KBM-7 (cell line): ENCODE measurements at regions not wholly inside any gene's neighbourhood (a gene's known extent, or its start where the extent isn't known, plus 50 kb on each side); places are given as distances from the start of the nearest gene placed in this dataset.
A peak's percentile ranks its signal among the peaks of the same experiment; 100 is the strongest.

Experiments
- DNase-seq: peaks from one replicate; pipeline ENCODE4 v3.0.0-alpha.2; 2015
- in situ Hi-C: fragments of 300-500 bp; cut with MboI; formaldehyde crosslinking; loops from 2 replicates; pipeline ENCODE4 v1.14.3; 2020; ENCODE audit warnings: low sequenced_read_pairs, low pct_unique_long_range_greater_than_20kb, mixed read lengths

DNA sequence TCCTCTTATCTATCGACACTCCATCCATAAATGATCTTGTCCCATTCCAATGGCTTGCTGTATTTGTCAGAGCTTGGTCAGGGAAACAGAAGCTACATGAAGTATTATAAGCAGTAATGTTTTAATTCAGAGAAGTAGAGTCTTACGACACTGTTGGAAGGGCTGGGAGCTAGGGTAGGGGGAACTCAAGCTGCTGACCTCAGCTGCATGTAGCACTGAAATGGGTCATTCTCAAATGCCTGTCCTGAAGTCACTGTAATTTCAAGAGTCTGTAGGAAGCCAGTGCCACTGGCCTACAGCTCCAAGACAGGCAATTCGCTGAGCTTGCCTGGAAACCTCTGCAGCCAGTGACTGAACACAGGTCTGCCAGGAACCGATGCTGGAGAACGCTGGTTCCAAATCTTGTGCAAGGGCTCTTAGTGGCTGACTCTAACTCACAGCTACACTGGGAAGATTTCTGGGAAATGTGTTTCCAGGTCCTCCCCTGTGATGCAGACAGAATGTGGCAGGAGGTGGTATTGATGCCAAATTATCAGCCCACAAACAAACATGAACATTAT is 532.4 kb downstream of the CCDC171 start:
- in situ Hi-C loops, result no loop called here
- DNase-seq, result no peak

DNA sequence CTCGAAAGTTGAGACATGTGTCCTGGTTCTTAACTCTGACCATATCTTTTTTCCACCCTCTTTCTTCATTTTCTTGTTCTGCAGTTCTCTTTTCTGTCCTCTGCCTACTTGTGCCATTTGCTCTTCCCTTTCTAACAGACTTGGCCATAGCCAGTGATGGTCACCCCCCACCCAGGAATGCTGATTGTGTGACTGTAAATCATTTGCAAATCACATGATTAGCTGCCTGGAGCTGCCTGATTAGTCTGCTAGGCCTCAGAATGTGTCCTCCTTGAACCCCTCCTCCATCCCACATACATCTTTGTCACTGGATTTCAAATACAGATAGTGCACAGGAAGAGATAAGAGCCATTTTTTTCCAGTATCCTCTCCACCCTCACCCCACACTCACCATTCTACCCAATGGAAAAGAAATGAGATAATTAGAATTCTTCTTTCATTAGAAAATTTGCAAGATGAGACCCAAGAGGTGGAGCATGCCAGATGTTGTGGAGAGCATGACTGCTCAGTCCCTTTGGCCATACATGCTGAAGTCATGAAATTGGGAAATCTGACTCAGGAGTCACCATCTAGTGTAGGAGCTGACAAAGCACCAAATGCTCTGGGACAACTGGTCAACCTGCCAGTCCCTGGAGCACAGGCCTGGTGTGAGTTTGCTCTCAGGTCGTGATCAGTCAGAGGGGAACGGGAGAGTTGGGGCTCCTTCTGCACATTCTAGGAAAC is 538.2 kb downstream of the CCDC171 start:
- no peak for DNase-seq
- in situ Hi-C loops, result no loop called here

DNA sequence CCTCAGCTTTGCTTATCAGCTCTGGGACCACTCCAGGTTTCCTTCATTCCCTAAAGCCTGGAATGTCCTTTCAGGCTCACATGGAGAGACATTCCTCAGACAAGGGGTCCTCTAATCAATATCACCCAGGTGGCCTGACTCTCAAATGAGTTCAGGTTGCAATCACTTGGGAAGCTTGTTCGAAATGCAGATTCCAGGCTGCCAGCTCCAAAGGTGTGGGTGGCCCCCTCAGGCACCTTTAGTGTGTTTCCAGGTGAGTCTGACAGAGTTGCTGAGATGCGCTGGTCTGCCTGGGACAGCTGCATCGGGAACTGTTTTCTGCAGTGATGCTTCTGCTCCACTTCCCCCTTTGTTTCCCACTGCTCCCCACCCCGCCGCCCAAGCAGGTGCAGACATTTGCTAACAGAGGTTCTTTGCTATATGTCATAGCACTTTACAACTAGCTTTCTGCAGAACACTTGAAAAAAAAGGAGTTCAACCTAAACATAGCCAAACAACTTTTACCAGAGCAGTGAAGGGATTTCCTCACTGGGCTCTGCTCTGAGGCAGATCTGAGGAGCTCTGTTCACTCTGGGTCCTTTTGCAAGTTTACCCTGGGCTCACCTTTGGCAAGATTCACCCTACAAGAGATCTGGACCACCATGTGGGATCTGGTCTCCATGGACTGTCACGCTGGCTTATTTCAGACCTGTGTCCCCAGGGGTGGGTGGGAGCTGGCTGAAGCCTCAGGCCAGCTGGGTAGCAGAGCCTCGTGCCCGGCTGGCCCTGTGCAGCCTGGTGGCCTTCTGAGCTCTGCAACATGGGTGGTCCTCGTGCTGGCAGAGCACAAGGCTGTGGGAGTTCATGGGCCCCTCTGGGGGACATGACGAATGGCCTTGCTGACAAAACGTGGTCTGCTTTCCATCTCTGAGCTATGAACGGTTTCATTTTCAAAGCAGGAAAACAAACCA is 539.6 kb downstream of the CCDC171 start:
- in situ Hi-C loops, result no loop called here
- no peak for DNase-seq

DNA sequence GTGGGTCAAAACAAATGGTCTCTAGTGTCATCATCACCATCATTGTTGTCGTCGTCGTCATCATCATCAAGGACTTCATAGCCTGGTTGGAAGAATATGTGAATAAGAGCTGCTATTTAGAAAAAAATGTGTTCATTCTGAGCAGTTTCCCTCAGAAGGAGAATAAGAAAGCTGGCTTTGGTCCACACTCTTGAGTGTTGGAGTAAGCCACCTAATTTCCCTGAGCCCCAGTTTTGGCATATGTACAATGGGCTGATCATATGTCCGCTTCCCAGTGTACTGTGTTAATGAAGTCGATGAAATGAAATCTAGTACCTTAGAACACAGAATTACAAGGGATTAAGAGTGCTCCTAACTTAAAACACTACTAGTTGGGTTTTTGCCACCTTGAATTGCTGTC is 545.5 kb downstream of the CCDC171 start:
- in situ Hi-C loops, result no loop called here
- DNase-seq, result no peak

DNA sequence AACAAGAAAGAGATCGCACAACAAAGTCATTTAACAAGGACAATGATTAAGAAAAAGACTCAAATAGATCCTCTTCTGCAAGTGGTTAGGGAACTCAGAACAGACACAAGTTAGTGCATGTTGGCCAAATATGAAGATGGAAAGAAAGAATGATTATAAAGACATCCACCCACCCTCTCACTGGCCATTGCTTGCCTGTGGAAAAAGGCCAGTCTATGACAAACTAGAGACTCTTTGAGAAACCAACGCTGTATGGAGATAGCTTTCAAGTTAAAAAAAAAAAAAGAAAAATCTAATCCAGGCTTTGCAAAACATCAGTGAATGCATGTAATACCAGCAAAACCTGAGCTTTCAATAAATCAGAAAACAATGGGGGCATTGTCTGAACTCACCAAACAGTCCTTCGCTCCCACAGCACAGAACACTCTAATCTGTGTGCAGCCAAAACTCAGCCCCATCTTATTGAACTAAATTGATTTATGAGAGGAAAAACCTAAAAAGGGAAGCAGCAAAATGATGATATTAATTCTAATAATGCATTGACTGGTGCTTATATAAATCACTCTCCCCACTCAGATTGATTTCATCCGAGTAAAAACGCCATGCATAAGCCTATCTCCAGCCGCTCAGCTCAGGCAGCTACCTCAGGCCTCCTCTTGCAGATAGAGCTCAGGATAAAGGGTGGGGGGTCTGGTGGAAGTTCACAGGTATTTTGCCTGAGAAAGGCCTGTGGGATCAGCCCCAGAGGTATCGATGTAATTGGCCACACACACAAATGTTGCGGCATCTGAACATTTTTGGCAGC is 547.1 kb downstream of the CCDC171 start:
- in situ Hi-C loops, result no loop called here

DNA sequence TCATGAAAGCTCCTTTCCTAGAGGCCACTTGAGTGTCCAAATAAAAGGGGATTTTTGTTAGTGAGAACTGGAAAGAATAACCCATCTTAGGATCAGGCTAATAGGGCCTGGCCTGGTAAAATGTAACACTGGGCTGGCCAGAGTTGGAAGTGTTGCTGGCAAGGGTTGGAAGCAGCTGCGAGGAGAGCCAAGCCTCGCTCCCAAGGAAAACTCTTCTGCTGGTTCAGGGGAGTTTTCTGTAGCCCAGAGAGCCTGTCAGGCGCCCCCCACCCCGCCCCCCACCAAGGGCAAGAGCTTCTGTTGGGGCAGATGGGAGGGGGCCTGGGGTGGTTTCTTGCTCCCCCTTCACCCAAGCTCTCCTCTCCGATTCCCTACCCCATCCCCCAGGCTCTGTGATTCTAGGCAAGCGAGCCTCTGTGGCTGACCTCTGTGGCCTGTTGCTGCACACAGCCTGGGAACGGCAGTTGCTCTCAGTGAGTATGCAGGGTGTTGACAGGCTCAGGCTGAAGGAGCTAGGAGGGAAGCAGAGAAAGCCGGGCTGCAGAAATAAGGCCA is 547.8 kb downstream of the CCDC171 start:
- in situ Hi-C loops, result no loop called here
- no peak for DNase-seq

More for the DNA sequence above, 547.1 kb downstream of the CCDC171 start:
- no peak for DNase-seq

DNA sequence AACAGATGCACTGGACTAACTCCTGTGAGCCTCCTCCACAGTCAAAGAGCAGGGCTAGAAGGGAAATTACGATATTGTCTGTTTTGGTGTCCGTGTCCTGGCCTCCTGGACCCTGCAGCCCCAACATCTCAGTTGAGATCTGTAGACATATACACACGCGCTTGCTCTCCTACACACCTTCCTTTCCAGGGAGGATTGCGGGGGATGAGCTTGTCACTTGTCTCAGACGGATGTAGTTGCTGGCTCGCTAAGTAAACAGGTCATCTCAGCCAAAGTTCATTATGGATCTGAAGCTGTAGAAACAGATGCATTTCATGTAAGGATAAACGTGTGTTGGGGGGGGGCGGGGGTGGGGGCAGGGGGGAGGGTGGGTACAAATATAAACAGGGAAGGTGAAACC is 549.3 kb downstream of the CCDC171 start:
- DNase-seq, result no peak
- in situ Hi-C loops, result no loop called here

DNA sequence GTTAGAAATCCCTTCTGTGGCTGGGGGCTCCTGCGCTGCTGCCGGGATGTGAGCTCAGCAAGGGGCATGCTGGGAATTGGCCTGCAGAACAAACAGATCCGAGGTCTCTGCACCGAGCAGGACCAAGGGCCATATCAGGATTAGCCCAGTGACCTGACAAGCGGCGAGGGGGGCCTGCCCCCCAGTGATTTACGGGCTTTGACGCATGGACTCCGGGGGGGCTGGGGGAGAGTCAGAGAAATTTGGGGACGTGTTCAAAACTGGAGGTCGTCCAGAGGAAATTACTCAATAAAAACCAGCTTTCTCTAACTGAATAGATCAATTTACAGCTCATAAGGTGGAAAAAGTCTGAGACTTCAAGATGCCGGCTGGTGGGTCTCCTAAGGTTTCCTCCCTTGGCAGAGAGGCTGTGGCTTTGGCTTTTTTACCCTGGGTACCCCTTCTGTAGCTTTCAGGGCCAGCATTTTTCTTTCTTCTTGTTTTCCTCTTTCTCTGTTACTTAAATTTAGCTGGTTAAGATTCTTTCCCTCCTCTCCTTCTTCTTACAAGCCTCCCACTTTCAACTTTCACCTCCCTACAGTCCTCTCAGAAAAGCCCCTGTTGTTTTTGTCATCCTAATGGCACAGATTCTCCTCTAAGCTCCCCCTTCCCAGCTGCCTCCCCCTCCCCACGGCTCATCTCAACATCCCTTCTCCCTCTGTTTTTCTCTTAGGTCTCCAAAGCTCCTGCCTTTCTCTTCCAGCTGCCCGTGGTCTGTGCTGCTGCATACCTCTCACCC is 551.0 kb downstream of the CCDC171 start:
- in situ Hi-C loops, result no loop called here

DNA sequence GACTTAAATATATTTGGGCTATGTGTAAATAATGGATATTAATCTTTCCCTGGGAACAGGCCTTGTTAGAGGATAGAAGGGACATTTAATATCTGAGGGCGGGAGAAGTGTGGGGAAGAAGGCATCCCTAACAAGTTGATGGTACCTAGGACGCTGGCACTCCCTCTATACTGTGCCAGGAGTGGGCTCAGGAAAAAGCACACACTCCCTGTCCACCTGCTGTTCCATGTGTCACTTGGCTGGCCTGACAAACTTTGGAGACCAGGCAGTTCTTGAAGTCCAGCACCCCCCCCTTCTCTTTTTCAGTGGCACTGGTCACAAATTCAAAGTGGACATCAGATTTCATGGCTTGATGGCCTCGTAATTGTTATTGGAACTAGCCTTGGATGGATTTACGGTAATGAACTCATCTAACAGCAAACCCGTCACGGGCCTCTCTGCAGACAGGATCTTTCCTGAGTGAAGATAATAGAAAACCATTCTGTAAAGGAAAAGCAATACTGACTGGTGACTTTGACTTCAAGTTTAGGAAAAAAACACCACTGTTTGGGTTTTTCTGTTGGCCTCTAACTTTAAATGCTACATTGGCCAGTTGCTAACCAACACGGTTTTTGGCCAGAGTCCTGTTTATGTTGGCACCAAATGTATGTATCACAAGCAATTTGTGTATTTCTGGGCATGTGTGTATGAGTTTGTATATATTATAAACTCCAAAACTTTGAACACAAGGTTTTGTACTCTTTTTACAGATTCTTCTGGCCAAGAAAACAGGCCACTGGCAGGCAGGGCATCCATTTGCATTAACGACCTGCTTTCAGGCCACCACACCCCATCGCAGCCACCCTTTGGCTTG is 552.6 kb downstream of the CCDC171 start:
- DNase-seq, result no peak
- in situ Hi-C loops, result no loop called here

More for the DNA sequence above, 551.0 kb downstream of the CCDC171 start:
- DNase-seq, result no peak

DNA sequence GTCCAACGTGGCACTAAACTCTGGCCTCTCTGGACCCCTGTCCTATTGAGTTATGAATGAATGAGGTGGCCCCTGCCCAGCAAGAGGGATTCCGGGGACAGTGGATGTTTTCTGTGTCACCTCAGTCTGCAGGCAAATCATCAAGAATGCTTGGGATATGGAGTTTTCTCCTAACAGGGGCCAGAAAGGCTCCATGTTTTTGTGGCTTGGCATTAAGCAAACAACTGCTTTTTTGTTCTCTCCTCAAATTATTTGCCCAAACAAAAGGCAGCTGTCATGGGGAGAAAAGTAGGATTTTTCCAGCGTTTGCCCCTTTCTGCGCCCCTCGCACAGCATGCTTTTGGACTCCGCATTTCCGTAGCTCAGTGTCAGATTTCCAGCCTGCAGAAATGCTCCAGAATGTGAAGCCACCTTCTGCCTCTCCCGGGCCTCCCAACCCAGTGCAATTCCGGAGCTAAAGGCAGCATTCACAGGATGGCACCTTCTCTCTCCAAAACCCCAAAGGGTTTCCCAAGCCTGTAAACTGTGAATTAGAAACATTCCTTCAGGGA is 553.3 kb downstream of the CCDC171 start:
- in situ Hi-C loops, result no loop called here
- DNase-seq, result no peak

DNA sequence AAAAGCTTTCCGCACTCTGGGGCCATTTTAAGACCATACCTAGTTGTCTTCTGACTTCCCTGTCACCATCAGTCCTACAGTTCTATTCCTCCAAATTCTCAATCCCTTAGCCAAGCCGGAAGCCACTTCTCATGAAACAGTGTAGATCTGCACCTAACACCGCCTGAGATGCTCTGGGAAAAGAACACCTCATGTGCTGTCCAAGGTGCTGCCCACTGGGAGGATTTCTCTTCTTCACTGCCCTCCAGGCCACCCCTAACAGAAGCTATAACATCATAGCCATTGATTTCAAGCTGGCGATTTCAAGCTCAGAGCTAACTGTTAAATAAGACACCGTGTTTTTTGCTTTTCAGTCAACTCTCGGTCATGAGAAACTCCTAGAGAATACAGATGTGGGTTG is 559.3 kb downstream of the CCDC171 start:
- in situ Hi-C loops, result no loop called here
- DNase-seq, result peak; percentile 0

DNA sequence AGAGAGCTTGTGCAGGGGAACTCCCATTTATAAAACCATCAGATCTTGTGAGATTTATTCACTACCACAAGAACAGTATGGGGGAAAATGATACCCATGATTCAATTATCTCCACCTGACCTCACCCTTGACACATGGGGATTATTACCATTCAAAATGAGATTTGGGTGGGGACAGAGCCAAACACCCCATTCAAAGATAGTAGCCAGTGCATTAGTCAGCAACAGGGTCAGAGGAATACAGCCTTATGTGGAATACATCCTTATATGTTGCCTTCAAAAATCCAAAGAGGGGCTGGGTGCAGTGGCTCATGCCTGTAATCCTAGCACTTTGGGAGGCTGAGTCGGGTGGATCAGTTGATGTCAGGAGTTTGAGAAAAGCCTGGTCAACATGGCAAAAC is 563.2 kb downstream of the CCDC171 start:
- in situ Hi-C loops, result no loop called here
- no peak for DNase-seq

DNA sequence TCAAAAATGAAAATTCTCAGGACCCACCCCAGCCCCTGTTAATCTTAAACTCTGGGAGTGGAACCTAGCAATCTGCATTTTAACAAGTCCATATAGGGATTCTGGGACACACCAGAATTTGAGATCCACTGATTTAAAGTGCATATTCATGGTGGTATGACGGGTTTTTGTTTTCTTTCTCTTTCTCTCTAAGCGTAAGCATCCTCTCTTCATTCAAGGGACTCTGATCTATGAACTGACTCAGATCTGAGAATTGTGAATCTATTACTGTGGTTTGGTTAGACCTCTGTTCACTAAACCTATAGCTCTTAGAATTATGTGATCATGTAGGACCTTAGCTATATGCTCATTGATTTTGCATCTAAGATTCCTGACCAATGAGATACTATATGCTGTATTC is 565.2 kb downstream of the CCDC171 start:
- DNase-seq, result no peak
- in situ Hi-C loops, result no loop called here

DNA sequence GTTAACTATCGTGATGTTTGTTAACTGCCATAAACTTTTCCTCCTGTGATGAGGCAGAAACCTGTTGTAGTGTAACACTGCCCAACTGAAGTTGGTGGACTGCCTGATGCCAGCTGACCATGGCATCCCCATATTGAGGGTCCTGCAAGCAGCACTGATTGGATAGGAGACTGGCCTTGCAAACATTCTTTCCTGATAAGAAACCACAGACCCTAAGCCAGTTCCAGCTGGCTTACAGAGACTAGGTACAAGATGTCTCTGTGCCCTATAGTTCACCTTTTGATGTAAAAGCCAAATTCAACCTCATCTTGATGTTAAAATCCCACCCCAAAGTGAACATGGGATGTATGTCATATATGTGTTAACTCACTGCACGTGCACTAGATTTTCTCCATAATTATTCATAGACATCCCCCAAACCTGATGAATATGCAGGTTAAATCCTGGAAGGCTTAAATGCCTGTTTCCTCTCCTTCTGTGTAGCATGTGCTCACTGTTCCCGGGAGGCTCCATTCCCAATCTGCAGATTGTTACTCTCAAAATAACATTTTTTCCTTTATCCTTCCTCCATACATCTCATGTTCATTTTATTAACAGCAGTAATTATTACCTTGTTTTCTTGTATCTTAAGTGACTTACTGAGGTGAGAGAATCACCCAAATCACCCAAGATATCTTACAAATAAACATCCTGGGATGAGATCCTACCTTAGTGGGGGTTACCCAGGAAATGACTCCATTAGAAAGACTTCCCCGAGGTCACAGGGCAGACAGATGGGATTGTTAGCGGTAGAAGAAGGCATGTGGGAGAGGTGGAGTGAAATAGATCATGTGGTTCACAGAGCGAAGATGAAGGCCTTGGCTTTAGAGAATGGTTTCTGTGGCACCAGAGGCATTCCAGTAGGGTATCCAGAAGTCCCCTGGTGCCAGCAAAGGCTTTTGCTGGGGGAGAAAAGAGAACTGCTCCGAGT is 566.7 kb downstream of the CCDC171 start:
- DNase-seq, result no peak
- in situ Hi-C loops, result no loop called here

DNA sequence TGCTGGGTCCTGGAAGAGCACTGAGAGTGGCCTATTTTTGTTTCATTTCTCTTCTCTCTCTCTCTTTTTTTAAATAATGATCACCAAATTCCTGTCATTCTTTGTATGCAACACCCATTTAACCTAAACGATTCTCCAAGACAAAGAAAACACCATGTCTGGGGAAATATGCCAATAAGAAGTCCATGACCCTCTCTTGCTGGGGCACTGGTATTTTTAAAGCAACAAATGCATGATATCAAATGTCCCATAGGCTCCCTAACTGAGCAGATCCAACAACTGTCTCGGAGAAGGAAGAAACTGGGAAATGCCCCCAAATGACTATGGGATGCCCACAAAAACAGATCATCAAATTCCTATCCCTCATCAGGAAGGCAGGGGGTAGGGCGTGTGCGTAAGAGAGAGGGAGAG is 567.4 kb downstream of the CCDC171 start:
- in situ Hi-C loops, result no loop called here
- DNase-seq, result no peak

DNA sequence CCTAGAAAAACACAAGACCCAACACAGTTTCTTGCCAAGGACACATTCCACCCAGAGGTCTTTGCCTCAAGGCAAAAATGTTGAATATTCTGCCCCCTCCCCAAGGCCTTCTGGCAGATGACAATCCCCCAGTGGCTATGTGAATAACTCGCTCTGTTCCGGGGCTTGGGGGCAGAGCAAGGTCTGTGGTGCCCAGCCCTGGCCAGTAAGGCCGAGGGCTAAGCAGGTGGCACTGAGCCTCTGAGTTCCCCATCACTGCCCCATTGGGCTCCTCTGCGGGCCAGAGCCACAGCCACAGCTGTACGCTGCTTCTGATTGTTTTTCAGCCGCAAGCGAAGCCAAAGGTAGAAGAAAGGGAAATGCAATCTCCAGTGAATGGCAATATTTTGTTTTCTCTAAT is 567.9 kb downstream of the CCDC171 start:
- DNase-seq, result no peak
- in situ Hi-C loops, result no loop called here
